ENCODE measurements at regions not wholly inside any gene's neighbourhood (a gene's known extent, or its start where the extent isn't known, plus 50 kb on each side); places are given as distances from the start of the nearest gene placed in this dataset.

DNA sequence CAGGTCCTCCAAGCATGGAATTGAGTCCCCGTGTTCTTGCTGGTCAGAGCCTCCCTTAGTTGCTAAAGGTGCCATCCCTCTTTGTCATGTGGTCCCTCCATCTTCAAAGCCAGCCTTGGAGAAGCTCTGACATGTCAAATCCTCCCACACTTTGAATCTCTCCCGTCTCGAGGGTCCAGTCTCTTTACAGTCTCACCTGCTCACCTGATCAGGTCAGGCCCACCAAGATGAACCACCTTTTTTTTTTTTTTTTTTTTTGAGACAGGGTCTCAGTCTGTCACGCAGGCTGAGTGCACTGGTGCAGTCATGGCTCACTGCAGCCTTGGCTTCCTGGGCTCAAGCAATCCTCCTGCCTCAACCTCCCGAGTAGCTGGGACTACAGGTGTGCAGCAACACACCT lies 100.3 kb upstream of the PRR5 start (continued):
- TF ChIP-seq, protein P1, sequence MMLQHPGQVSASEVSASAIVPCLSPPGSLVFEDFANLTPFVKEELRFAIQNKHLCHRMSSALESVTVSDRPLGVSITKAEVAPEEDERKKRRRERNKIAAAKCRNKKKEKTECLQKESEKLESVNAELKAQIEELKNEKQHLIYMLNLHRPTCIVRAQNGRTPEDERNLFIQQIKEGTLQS (CRISPR knock-in tag; conservative IDR thresholded peaks at IDR 0.05) = no peak
- TF ChIP-seq, protein P2, sequence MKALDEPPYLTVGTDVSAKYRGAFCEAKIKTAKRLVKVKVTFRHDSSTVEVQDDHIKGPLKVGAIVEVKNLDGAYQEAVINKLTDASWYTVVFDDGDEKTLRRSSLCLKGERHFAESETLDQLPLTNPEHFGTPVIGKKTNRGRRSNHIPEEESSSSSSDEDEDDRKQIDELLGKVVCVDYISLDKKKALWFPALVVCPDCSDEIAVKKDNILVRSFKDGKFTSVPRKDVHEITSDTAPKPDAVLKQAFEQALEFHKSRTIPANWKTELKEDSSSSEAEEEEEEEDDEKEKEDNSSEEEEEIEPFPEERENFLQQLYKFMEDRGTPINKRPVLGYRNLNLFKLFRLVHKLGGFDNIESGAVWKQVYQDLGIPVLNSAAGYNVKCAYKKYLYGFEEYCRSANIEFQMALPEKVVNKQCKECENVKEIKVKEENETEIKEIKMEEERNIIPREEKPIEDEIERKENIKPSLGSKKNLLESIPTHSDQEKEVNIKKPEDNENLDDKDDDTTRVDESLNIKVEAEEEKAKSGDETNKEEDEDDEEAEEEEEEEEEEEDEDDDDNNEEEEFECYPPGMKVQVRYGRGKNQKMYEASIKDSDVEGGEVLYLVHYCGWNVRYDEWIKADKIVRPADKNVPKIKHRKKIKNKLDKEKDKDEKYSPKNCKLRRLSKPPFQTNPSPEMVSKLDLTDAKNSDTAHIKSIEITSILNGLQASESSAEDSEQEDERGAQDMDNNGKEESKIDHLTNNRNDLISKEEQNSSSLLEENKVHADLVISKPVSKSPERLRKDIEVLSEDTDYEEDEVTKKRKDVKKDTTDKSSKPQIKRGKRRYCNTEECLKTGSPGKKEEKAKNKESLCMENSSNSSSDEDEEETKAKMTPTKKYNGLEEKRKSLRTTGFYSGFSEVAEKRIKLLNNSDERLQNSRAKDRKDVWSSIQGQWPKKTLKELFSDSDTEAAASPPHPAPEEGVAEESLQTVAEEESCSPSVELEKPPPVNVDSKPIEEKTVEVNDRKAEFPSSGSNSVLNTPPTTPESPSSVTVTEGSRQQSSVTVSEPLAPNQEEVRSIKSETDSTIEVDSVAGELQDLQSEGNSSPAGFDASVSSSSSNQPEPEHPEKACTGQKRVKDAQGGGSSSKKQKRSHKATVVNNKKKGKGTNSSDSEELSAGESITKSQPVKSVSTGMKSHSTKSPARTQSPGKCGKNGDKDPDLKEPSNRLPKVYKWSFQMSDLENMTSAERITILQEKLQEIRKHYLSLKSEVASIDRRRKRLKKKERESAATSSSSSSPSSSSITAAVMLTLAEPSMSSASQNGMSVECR (CRISPR knock-in tag; IDR thresholded peaks at IDR 0.05; ENCODE audit: borderline replicate concordance) = no peak
- TF ChIP-seq, protein P3, sequence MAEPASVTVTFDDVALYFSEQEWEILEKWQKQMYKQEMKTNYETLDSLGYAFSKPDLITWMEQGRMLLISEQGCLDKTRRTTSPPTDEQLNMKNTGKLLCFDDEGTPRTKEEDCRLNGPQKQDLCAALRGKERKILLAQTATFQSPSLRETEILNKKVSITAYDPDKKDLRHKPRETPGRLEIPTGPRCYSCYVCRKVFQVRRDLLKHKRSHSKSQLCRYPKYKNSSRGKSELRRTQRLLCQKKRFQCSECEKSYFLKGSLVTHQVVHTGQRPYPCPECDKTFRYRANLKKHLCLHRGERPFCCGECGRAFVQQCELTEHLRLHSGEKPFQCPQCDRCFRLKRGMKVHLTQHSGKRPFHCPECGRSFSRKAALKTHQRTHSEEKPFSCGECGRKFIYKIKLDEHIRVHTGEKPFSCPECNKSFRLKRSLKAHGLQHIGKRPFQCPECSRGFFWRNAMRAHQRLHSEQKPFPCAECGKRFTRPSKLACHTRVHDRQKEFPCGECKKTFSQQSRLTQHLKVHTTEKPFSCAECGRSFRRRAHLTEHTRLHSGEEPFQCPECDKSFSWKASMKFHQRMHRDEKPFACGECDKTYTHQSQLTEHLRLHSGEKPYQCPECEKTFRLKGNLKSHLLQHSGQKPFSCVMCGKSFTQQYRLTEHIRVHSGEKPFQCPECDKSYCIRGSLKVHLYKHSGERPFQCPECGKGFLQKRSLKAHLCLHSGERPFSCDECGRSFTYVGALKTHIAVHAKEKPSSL (CRISPR knock-in tag; conservative IDR thresholded peaks at IDR 0.05) = no peak
- TF ChIP-seq JAZF1 (CRISPR knock-in tag; IDR thresholded peaks at IDR 0.05) = no peak

DNA sequence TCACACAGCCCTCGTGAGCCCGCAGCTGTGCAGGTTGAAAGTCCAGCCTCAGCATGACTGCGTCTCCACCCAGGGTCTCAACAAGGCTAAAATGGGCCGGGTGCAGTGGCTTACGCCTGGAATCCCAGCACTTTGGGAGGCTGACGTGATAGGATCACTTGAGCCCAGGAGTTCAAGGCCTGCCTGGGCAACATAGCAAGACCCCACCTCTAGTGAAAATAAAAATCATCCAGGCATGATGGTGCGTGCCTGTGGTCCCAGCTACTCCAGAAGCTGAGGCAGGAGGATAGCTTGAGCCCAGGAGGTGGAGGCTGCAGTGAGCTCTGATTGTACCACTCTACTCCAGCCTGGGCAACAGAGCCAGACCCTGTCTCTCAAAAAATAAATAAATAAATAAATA lies 100.8 kb upstream of the PRR5 start:
- POLR2A ChIA-PET = no interaction called here
- no peak overlapping the region for H3K27ac Mint-ChIP-seq
- DNase-seq (ENCODE audit: low spot score) (no peak), ATAC-seq (no peak)
- H3K36me3 Mint-ChIP-seq = no peaks in the 10 kb centered on the region
- no peaks in the 10 kb centered on the region for H3K9me3 Mint-ChIP-seq
- CTCF ChIA-PET = interaction anchor here (1.2 kb wide), 1 partner anchor 69 kb away, joined by 3 read pairs; no protein-coding TSS in a partner anchor
- H3K27me3 Mint-ChIP-seq (ENCODE audit: low read depth) = peaks cover 2% of the 10 kb centered on the region; the same call in 1 of the 2 replicates
- H3K4me3 Mint-ChIP-seq = no peak overlapping the region
- peak; percentile 94 for TF ChIP-seq ZNF121 (CRISPR knock-in tag; IDR thresholded peaks at IDR 0.05)
- TF ChIP-seq, protein P4, sequence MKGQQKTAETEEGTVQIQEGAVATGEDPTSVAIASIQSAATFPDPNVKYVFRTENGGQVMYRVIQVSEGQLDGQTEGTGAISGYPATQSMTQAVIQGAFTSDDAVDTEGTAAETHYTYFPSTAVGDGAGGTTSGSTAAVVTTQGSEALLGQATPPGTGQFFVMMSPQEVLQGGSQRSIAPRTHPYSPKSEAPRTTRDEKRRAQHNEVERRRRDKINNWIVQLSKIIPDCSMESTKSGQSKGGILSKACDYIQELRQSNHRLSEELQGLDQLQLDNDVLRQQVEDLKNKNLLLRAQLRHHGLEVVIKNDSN (CRISPR knock-in tag; IDR thresholded peaks at IDR 0.05) = no peak
- 0 out of 2 replicates have a peak, but pooled peaks cover 2% of the 10 kb centered on the region for H3K4me1 Mint-ChIP-seq

DNA sequence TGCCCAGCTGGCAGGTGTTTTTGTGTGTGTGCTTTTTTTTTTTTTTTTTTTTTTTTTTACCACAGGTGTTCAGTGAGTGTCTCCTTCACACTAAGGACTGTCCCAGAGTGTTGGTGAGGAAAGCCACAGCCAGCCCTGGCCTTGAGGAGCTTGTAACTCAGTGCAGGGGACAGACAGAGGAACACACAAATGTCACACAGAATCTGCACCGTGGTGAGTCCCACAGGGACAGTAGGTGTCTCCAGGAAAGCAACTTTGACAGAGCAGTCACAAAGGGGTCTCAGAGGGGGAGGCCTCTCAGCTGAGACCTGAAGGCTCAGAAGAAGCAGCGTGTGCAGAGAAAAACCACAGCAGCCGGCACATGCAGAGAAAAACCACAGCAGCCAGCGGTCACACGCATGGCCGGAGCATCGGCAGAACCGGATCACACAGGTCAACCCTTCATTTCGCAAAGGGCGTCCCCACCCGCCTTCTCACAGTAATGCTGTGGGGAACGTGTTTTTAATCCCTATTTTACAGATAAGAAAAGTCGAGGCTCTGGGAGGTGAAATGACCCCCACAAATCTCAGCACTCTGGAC lies 101.7 kb upstream of the PRR5 start:
- TF ChIP-seq, protein P5, sequence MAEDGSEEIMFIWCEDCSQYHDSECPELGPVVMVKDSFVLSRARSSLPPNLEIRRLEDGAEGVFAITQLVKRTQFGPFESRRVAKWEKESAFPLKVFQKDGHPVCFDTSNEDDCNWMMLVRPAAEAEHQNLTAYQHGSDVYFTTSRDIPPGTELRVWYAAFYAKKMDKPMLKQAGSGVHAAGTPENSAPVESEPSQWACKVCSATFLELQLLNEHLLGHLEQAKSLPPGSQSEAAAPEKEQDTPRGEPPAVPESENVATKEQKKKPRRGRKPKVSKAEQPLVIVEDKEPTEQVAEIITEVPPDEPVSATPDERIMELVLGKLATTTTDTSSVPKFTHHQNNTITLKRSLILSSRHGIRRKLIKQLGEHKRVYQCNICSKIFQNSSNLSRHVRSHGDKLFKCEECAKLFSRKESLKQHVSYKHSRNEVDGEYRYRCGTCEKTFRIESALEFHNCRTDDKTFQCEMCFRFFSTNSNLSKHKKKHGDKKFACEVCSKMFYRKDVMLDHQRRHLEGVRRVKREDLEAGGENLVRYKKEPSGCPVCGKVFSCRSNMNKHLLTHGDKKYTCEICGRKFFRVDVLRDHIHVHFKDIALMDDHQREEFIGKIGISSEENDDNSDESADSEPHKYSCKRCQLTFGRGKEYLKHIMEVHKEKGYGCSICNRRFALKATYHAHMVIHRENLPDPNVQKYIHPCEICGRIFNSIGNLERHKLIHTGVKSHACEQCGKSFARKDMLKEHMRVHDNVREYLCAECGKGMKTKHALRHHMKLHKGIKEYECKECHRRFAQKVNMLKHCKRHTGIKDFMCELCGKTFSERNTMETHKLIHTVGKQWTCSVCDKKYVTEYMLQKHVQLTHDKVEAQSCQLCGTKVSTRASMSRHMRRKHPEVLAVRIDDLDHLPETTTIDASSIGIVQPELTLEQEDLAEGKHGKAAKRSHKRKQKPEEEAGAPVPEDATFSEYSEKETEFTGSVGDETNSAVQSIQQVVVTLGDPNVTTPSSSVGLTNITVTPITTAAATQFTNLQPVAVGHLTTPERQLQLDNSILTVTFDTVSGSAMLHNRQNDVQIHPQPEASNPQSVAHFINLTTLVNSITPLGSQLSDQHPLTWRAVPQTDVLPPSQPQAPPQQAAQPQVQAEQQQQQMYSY (CRISPR knock-in tag; IDR thresholded peaks at IDR 0.05) = no peak
- TF ChIP-seq, protein P6, sequence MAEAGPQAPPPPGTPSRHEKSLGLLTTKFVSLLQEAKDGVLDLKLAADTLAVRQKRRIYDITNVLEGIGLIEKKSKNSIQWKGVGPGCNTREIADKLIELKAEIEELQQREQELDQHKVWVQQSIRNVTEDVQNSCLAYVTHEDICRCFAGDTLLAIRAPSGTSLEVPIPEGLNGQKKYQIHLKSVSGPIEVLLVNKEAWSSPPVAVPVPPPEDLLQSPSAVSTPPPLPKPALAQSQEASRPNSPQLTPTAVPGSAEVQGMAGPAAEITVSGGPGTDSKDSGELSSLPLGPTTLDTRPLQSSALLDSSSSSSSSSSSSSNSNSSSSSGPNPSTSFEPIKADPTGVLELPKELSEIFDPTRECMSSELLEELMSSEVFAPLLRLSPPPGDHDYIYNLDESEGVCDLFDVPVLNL (CRISPR knock-in tag; IDR thresholded peaks at IDR 0.05; ENCODE audit: borderline replicate concordance, low read depth) = no peak
- TF ChIP-seq SMAD4 (CRISPR knock-in tag; IDR thresholded peaks at IDR 0.05) (no peak), ZBTB21 (CRISPR knock-in tag; IDR thresholded peaks at IDR 0.05; ENCODE audit: borderline replicate concordance) (no peak)
- TF ChIP-seq, protein P3 (CRISPR knock-in tag; conservative IDR thresholded peaks at IDR 0.05) = no peak
- DNase-seq (ENCODE audit: low spot score) (no peak), ATAC-seq (no peak)
- ChIA-PET CTCF (interaction anchor here (0.9 kb wide), 1 partner anchor 25 kb away, joined by 3 read pairs; no protein-coding TSS in a partner anchor), POLR2A (interaction anchor here (0.6 to 0.7 kb wide), 3 partner anchors 149 to 1585 kb away, joined by 6 to 12 read pairs (median 9); partner anchors contain the start of gene PACSIN2)
- no peak overlapping the region for H3K4me3 Mint-ChIP-seq
- no peak overlapping the region for H3K27ac Mint-ChIP-seq
- H3K4me1 Mint-ChIP-seq = peaks cover 7% of the 10 kb centered on the region; the same call in 1 of the 2 replicates
- peaks cover 2% of the 10 kb centered on the region; the same call in 1 of the 2 replicates for H3K27me3 Mint-ChIP-seq (ENCODE audit: low read depth)
- no peaks in the 10 kb centered on the region for H3K36me3 Mint-ChIP-seq
- no peaks in the 10 kb centered on the region for H3K9me3 Mint-ChIP-seq

Measured in WTC11 (cell line).